HEK293 (cell line): ENCODE measurements at regions not wholly inside any gene's neighbourhood (a gene's known extent, or its start where the extent isn't known, plus 50 kb on each side); places are given as distances from the start of the nearest gene placed in this dataset.

Experiments
- GLI2 ChIP-seq: fragments of 450-650 bp; formaldehyde crosslinking; IDR thresholded peaks from 2 replicates; pipeline ENCODE4; 2017; ENCODE audit warnings: missing biosample characterization, missing genetic modification characterization, low read depth, borderline replicate concordance
- GLI4 ChIP-seq: fragments of 450-650 bp; formaldehyde crosslinking; IDR thresholded peaks from 2 replicates; pipeline ENCODE4 v1.5.1; 2016; ENCODE audit warnings: missing biosample characterization, missing genetic modification characterization
- KLF1 ChIP-seq: fragments of 450-650 bp; formaldehyde crosslinking; IDR thresholded peaks from 2 replicates; pipeline ENCODE4 v1.5.1; 2016; ENCODE audit warnings: missing biosample characterization, missing genetic modification characterization
- OSR2 ChIP-seq: fragments of 450-650 bp; formaldehyde crosslinking; IDR thresholded peaks from 2 replicates; pipeline ENCODE4 v1.5.1; 2016; ENCODE audit warnings: missing biosample characterization, missing genetic modification characterization
- PRDM4 ChIP-seq: fragments of 450-650 bp; formaldehyde crosslinking; IDR thresholded peaks from 2 replicates; pipeline ENCODE4 v1.5.1; 2017; ENCODE audit warnings: missing biosample characterization, missing genetic modification characterization
- SP2 ChIP-seq: fragments of 450-650 bp; formaldehyde crosslinking; IDR thresholded peaks from 2 replicates; pipeline ENCODE4 v1.5.1; 2016; ENCODE audit warnings: missing biosample characterization, missing genetic modification characterization
- SP7 ChIP-seq: fragments of 450-650 bp; formaldehyde crosslinking; IDR thresholded peaks from 2 replicates; pipeline ENCODE4 v1.5.1; 2016; ENCODE audit warnings: missing biosample characterization, missing genetic modification characterization
- TSHZ1 ChIP-seq: fragments of 450-650 bp; formaldehyde crosslinking; IDR thresholded peaks from 2 replicates; pipeline ENCODE4 v1.5.1; 2016; ENCODE audit warnings: missing biosample characterization, missing genetic modification characterization, borderline replicate concordance
- YY1 ChIP-seq: fragments of 450-650 bp; formaldehyde crosslinking; IDR thresholded peaks from 2 replicates; pipeline ENCODE4 v1.5.1; 2018; ENCODE audit warnings: missing biosample characterization, missing genetic modification characterization
- ZBTB21 ChIP-seq: fragments of 450-650 bp; formaldehyde crosslinking; IDR thresholded peaks from 2 replicates; pipeline ENCODE4 v1.5.1; 2017; ENCODE audit warnings: missing biosample characterization, missing genetic modification characterization
- ZBTB26 ChIP-seq: fragments of 450-650 bp; formaldehyde crosslinking; optimal IDR thresholded peaks from 2 replicates; pipeline ENCODE3; 2016; ENCODE audit warnings: missing biosample characterization, mild to moderate bottlenecking, missing genetic modification characterization
- ZNF175 ChIP-seq: fragments of 450-650 bp; formaldehyde crosslinking; IDR thresholded peaks from 2 replicates; pipeline ENCODE4 v1.5.1; 2016; ENCODE audit warnings: missing biosample characterization, missing genetic modification characterization
- ZNF292 ChIP-seq: fragments of 450-650 bp; formaldehyde crosslinking; IDR thresholded peaks from 2 replicates; pipeline ENCODE4 v1.5.1; 2016; ENCODE audit warnings: low read depth, missing biosample characterization, missing genetic modification characterization, borderline replicate concordance
- ZNF341 ChIP-seq: fragments of 450-650 bp; formaldehyde crosslinking; IDR thresholded peaks from 2 replicates; pipeline ENCODE4; 2016; ENCODE audit warnings: low read depth, missing biosample characterization, missing genetic modification characterization
- ZNF362 ChIP-seq: fragments of 450-650 bp; formaldehyde crosslinking; IDR thresholded peaks from 2 replicates; pipeline ENCODE4 v1.5.1; 2016; ENCODE audit warnings: missing biosample characterization, missing genetic modification characterization
- ZNF366 ChIP-seq: fragments of 450-650 bp; formaldehyde crosslinking; conservative IDR thresholded peaks from 2 replicates; pipeline ENCODE4 v1.5.1; 2016; ENCODE audit warnings: missing biosample characterization, missing genetic modification characterization
- ZNF394 ChIP-seq: fragments of 450-650 bp; formaldehyde crosslinking; IDR thresholded peaks from 2 replicates; pipeline ENCODE4 v1.5.1; 2016; ENCODE audit warnings: missing biosample characterization, missing genetic modification characterization, mild to moderate bottlenecking, moderate library complexity, borderline replicate concordance
- ZNF529 ChIP-seq: fragments of 450-650 bp; formaldehyde crosslinking; IDR thresholded peaks from 2 replicates; pipeline ENCODE4 v1.5.1; 2017; ENCODE audit warnings: missing genetic modification characterization, missing biosample characterization; ENCODE audit not compliant: insufficient replicate concordance
- ZNF530 ChIP-seq: fragments of 450-650 bp; formaldehyde crosslinking; IDR thresholded peaks from 2 replicates; pipeline ENCODE4 v1.5.1; 2016; ENCODE audit warnings: low read depth, missing biosample characterization, missing genetic modification characterization
- ZNF585B ChIP-seq: fragments of 450-650 bp; formaldehyde crosslinking; IDR thresholded peaks from 2 replicates; pipeline ENCODE4 v1.5.1; 2016; ENCODE audit warnings: missing biosample characterization, missing genetic modification characterization
- ZNF610 ChIP-seq: fragments of 450-650 bp; formaldehyde crosslinking; IDR thresholded peaks from 2 replicates; pipeline ENCODE4 v1.5.1; 2016; ENCODE audit warnings: missing biosample characterization, missing genetic modification characterization, borderline replicate concordance
- ZNF621 ChIP-seq: fragments of 450-650 bp; formaldehyde crosslinking; IDR thresholded peaks from 2 replicates; pipeline ENCODE4 v1.5.1; 2017; ENCODE audit warnings: missing biosample characterization, missing genetic modification characterization
- ZNF629 ChIP-seq: fragments of 450-650 bp; formaldehyde crosslinking; IDR thresholded peaks from 2 replicates; pipeline ENCODE4 v1.5.1; 2017; ENCODE audit warnings: missing biosample characterization, missing genetic modification characterization
- ZNF660 ChIP-seq: fragments of 450-650 bp; IDR thresholded peaks from 2 replicates; pipeline ENCODE4 v1.5.1; 2018; ENCODE audit warnings: missing biosample characterization, mild to moderate bottlenecking, missing genetic modification characterization
- ZNF747 ChIP-seq: fragments of 450-650 bp; formaldehyde crosslinking; IDR thresholded peaks from 2 replicates; pipeline ENCODE4 v1.5.1; 2016; ENCODE audit warnings: missing biosample characterization, missing genetic modification characterization
- ZNF776 ChIP-seq: fragments of 450-650 bp; formaldehyde crosslinking; IDR thresholded peaks from 2 replicates; pipeline ENCODE4 v1.5.0; 2017; ENCODE audit warnings: missing biosample characterization, missing genetic modification characterization, borderline replicate concordance
- ZNF791 ChIP-seq: fragments of 450-650 bp; formaldehyde crosslinking; IDR thresholded peaks from 2 replicates; pipeline ENCODE4 v1.5.1; 2016; ENCODE audit warnings: missing biosample characterization, missing genetic modification characterization
- ZNF843 ChIP-seq: fragments of 450-650 bp; formaldehyde crosslinking; IDR thresholded peaks from 2 replicates; pipeline ENCODE4 v1.5.1; 2016; ENCODE audit warnings: missing biosample characterization, missing genetic modification characterization
- ZSCAN16 ChIP-seq: fragments of 450-650 bp; formaldehyde crosslinking; IDR thresholded peaks from 2 replicates; pipeline ENCODE4 v1.5.1; 2016; ENCODE audit warnings: missing biosample characterization, missing genetic modification characterization
- ZSCAN30 ChIP-seq: fragments of 450-650 bp; IDR thresholded peaks from 2 replicates; pipeline ENCODE4 v1.5.1; 2018; ENCODE audit warnings: missing biosample characterization, mild to moderate bottlenecking, missing genetic modification characterization, moderate library complexity

- TF ChIP-seq ZSCAN16 (no peak), YY1 (tag by site-specific recombination) (no peak), ZNF530 (no peak), ZNF175 (tag by site-specific recombination) (no peak), ZNF341 (tag by site-specific recombination) (no peak; the same call in none of the 2 replicates), ZBTB26 (no peak), SP2 (tag by site-specific recombination) (0 out of 2 replicates have a peak, but pooled peaks have one; percentile 17), ZNF776 (peak; percentile 92; the same call in 1 of the 2 replicates), ZNF362 (tag by site-specific recombination) (peak; percentile 82), ZNF529 (tag by site-specific recombination) (no peak), GLI2 (peak; percentile 98), ZNF366 (tag by site-specific recombination) (peak; percentile 54; the same call in 1 of the 2 replicates), ZNF791 (tag by site-specific recombination) (no peak), ZNF747 (tag by site-specific recombination) (no peak), TSHZ1 (peak; percentile 98), ZSCAN30 (tag by site-specific recombination) (peak; percentile 84), OSR2 (peak; percentile 99), ZNF621 (no peak), ZNF629 (peak; percentile 63), SP7 (tag by site-specific recombination) (peak; percentile 92), ZNF610 (no peak), KLF1 (tag by site-specific recombination) (peak; percentile 84), ZNF843 (tag by site-specific recombination) (peak; percentile 100), GLI4 (tag by site-specific recombination) (no peak), ZNF585B (no peak), ZNF660 (tag by site-specific recombination) (no peak), ZBTB21 (tag by site-specific recombination) (peak; percentile 81), ZNF292 (tag by site-specific recombination) (no peak), PRDM4 (tag by site-specific recombination) (peak; percentile 94), ZNF394 (tag by site-specific recombination) (peak; percentile 45; the same call in 1 of the 2 replicates)
These were observed 85.7 kb upstream of the HS3ST2 start (continued) for GRCh38 chr16:22728167-22728836.
